ENCODE measurements at regions not wholly inside any gene's neighbourhood (a gene's known extent, or its start where the extent isn't known, plus 50 kb on each side); places are given as distances from the start of the nearest gene placed in this dataset.

DNA sequence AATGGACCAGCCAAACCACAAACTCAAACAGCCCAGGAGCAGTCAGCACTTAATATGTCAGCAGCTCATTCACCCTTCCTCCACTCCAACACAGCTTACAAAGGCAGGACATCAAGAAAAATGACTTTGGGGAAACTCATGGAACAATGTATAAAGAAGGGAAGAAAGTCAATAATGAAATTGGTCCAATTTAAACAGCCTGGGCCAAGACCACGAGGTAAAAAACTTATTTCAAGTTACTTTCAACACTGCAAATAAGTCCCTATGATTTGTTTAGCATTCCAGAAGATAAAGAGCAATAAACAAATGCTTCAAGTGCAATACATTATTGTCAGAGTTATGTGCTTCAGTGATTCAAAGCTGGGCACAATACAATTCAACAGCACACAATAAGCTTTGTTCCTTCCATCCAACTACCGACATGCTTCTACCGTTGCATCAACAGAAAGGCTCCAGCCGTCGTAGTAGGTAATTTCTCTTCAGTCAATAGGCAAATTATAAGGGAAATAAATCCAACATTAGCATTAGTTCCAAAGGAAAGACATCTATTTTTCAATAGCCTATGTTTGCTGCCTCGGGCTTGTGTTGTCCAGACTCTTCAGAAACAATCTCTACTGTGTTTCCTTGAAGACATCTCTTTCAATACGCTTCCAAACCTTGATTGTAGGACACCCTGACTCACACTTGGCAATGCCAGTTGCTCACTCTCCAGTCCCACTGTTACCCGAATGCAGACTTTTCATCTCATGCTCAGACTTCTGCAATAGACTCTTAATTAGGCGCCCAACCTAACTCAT lies 225.7 kb downstream of the NUAK1 start:
- Histone ChIP-seq H3K4me3 (ENCODE audit: low read depth, low read length, poor library complexity, severe bottlenecking) (no peak overlapping the region), H3K9me3 (ENCODE audit: low read length) (no peaks in the 10 kb centered on the region), H3K36me3 (ENCODE audit: insufficient read depth, low read length) (no peaks in the 10 kb centered on the region), H4K20me1 (ENCODE audit: insufficient read depth, low read length) (no peaks in the 10 kb centered on the region), H3K4me2 (ENCODE audit: low read length) (no peak overlapping the region), H3K79me2 (ENCODE audit: insufficient read depth, low read length) (no peaks in the 10 kb centered on the region), H3K27me3 (ENCODE audit: insufficient read depth, low read length) (no peaks in the 10 kb centered on the region), H2AFZ (ENCODE audit: low read length) (no peak overlapping the region), H3K27ac (ENCODE audit: low read depth, low read length, poor library complexity, severe bottlenecking) (no peak overlapping the region), H3K9ac (ENCODE audit: low read length) (no peak overlapping the region), H3K4me1 (ENCODE audit: insufficient read depth, low read length, severe bottlenecking) (no peaks in the 10 kb centered on the region), H3F3A (ENCODE audit: insufficient read depth, low read length) (no peaks in the 10 kb centered on the region), H3K9me2 (ENCODE audit: low read depth, low read length) (no peaks in the 10 kb centered on the region)
- no peak for TF ChIP-seq EZH2 (IDR thresholded peaks at IDR 0.05; ENCODE audit: borderline replicate concordance, low read length)
- TF ChIP-seq, protein P1, sequence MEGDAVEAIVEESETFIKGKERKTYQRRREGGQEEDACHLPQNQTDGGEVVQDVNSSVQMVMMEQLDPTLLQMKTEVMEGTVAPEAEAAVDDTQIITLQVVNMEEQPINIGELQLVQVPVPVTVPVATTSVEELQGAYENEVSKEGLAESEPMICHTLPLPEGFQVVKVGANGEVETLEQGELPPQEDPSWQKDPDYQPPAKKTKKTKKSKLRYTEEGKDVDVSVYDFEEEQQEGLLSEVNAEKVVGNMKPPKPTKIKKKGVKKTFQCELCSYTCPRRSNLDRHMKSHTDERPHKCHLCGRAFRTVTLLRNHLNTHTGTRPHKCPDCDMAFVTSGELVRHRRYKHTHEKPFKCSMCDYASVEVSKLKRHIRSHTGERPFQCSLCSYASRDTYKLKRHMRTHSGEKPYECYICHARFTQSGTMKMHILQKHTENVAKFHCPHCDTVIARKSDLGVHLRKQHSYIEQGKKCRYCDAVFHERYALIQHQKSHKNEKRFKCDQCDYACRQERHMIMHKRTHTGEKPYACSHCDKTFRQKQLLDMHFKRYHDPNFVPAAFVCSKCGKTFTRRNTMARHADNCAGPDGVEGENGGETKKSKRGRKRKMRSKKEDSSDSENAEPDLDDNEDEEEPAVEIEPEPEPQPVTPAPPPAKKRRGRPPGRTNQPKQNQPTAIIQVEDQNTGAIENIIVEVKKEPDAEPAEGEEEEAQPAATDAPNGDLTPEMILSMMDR (IDR thresholded peaks at IDR 0.05; ENCODE audit: low read length), result no peak

- TF ChIP-seq EZH2 (IDR thresholded peaks at IDR 0.05; ENCODE audit: borderline replicate concordance, low read length), result no peak
- TF ChIP-seq, protein P1 (IDR thresholded peaks at IDR 0.05; ENCODE audit: low read length), result no peak
- H3K4me1 ChIP-seq (ENCODE audit: insufficient read depth, low read length, severe bottlenecking), result no peaks in the 10 kb centered on the region
- H3K9me3 ChIP-seq (ENCODE audit: low read length), result no peaks in the 10 kb centered on the region
- H3K79me2 ChIP-seq (ENCODE audit: insufficient read depth, low read length), result no peaks in the 10 kb centered on the region
- H3F3A ChIP-seq (ENCODE audit: insufficient read depth, low read length), result no peaks in the 10 kb centered on the region
- no peak overlapping the region for H3K4me3 ChIP-seq (ENCODE audit: low read depth, low read length, poor library complexity, severe bottlenecking)
- H3K9me2 ChIP-seq (ENCODE audit: low read depth, low read length), result no peaks in the 10 kb centered on the region
- no peaks in the 10 kb centered on the region for H3K36me3 ChIP-seq (ENCODE audit: insufficient read depth, low read length)
- H4K20me1 ChIP-seq (ENCODE audit: insufficient read depth, low read length), result no peaks in the 10 kb centered on the region
- H3K27me3 ChIP-seq (ENCODE audit: insufficient read depth, low read length), result no peaks in the 10 kb centered on the region
- H3K9ac ChIP-seq (ENCODE audit: low read length), result no peak overlapping the region
- H2AFZ ChIP-seq (ENCODE audit: low read length), result no peak overlapping the region
- H3K4me2 ChIP-seq (ENCODE audit: low read length), result no peak overlapping the region
- H3K27ac ChIP-seq (ENCODE audit: low read depth, low read length, poor library complexity, severe bottlenecking), result no peak overlapping the region
Measured at GRCh38 chr12:105915997-105916759, 222.6 kb downstream of the NUAK1 start.

DNA sequence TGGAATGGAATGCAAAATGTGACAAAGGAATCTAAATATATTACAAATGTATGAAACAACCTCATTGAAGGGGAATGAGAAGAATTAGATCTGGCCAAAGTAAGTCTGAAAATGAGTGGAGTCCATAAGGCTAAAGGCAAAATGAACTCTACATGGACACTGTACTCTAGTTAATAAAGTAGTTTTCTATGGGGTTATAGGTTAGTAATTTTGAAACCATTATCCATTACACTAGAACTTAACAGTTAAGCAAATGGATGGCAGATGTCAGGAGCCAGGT lies 222.1 kb downstream of the NUAK1 start:
- TF ChIP-seq EZH2 (IDR thresholded peaks at IDR 0.05; ENCODE audit: borderline replicate concordance, low read length), result no peak
- TF ChIP-seq, protein P1 (IDR thresholded peaks at IDR 0.05; ENCODE audit: low read length), result no peak
- Histone ChIP-seq H3K4me1 (ENCODE audit: insufficient read depth, low read length, severe bottlenecking) (no peaks in the 10 kb centered on the region), H3K27me3 (ENCODE audit: insufficient read depth, low read length) (no peaks in the 10 kb centered on the region), H3K9me3 (ENCODE audit: low read length) (no peaks in the 10 kb centered on the region), H3K9ac (ENCODE audit: low read length) (no peak overlapping the region), H3K4me2 (ENCODE audit: low read length) (no peak overlapping the region), H3K36me3 (ENCODE audit: insufficient read depth, low read length) (no peaks in the 10 kb centered on the region), H4K20me1 (ENCODE audit: insufficient read depth, low read length) (no peaks in the 10 kb centered on the region), H2AFZ (ENCODE audit: low read length) (no peak overlapping the region), H3K9me2 (ENCODE audit: low read depth, low read length) (no peaks in the 10 kb centered on the region), H3F3A (ENCODE audit: insufficient read depth, low read length) (no peaks in the 10 kb centered on the region), H3K27ac (ENCODE audit: low read depth, low read length, poor library complexity, severe bottlenecking) (no peak overlapping the region), H3K79me2 (ENCODE audit: insufficient read depth, low read length) (no peaks in the 10 kb centered on the region), H3K4me3 (ENCODE audit: low read depth, low read length, poor library complexity, severe bottlenecking) (no peak overlapping the region)

Measured in OCI-LY1 (cell line).